ENCODE measurements at regions not wholly inside any gene's neighbourhood (a gene's known extent, or its start where the extent isn't known, plus 50 kb on each side); places are given as distances from the start of the nearest gene placed in this dataset.

DNA sequence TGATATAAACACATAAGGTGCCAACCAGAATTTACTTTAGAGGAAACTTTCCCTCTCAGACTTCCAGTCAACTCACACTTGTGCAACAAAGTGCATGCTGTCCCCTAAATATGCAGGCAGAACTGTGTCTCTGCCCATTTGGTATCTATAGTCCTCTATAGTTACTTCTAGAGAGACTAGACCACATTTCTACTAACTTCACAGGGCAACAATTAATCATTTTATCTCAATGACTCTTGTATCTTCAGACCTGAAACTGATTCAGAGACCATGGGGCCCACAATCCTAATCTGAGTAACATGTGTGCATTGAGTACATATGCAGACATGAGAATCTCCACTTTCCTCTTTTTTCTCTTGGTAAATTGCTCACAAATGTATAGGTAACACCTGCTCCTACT, 158.1 kb downstream of the ZNF486 start:
- no peak for TF ChIP-seq TAF1 (IDR thresholded peaks at IDR 0.05; ENCODE audit: low read depth, low read length)
- TF ChIP-seq POLR2A (IDR thresholded peaks at IDR 0.05; ENCODE audit: low read depth, low read length) = no peak
- no peak for TF ChIP-seq POLR2AphosphoS5 (IDR thresholded peaks at IDR 0.05; ENCODE audit: low read depth, low read length)
- no peak for TF ChIP-seq SPI1 (IDR thresholded peaks at IDR 0.05; ENCODE audit: low read depth, low read length)
- TF ChIP-seq POU2F2 (IDR thresholded peaks at IDR 0.05; ENCODE audit: low read depth, low read length) = no peak
- TF ChIP-seq PAX5 (IDR thresholded peaks at IDR 0.05; ENCODE audit: insufficient read depth, low read length, severe bottlenecking) = no peak

Data from GM12891 (cell line).